BE2C (cell line): ENCODE measurements at regions not wholly inside any gene's neighbourhood (a gene's known extent, or its start where the extent isn't known, plus 50 kb on each side); places are given as distances from the start of the nearest gene placed in this dataset.
"Not testable (repeated sequence)": the region's sequence is repeated elsewhere in the genome, so short reads cannot be mapped to it uniquely, and the experiment has no call there.

Experiments used
- DNase-seq: peaks from one replicate; pipeline ENCODE4 v3.0.0-alpha.2; 2020
- H3K27me3 ChIP-seq: fragments of 250-450 bp; sonication (Bioruptor Pico); 2 replicates; pipeline ENCODE4 v1.5.1; 2020; ENCODE audit warnings: mild to moderate bottlenecking
- H3K36me3 ChIP-seq: fragments of 250-450 bp; sonication (Bioruptor Pico); 2 replicates; pipeline ENCODE4 v1.5.1; 2020; ENCODE audit warnings: mild to moderate bottlenecking
- H3K4me1 ChIP-seq: fragments of 250-450 bp; sonication (Bioruptor Pico); 2 replicates; pipeline ENCODE4 v1.5.1; 2020
- H3K4me3 ChIP-seq: 2 replicates; pipeline ENCODE4 v1.5.1; 2011; ENCODE audit warnings: low read depth, low read length
- H3K9me3 ChIP-seq: fragments of 250-450 bp; sonication (Bioruptor Pico); 2 replicates; pipeline ENCODE4 v1.5.1; 2020
- TF ChIP-seq, protein P1 (sequence below): IDR thresholded peaks from 2 replicates; pipeline ENCODE4 v1.5.1; 2012; ENCODE audit warnings: mild to moderate bottlenecking, low read depth, low read length

DNA sequence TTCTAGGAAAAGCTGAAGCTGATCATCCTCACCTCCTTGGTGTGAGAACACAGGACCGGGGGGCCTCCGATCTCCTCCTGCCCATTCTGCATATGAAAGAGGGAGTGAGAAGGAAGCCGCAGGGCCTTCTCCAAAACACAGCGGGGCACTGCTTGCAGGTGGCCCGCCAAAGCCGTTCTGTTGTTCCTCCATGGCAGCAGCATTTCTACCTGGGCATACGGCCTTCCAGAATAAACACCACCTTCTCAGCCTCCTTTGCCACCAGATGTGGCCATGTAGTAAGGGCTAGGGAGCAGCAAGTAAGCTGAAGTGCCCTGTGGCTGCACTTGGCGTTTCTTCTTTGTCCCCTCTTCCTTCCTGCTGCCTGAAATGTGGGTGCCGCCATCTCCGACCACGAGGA is 214.9 kb downstream of the TOMM20 start:
- Histone ChIP-seq H3K27me3 (no peaks in the 10 kb centered on the region), H3K9me3 (no peaks in the 10 kb centered on the region), H3K4me1 (peaks cover under 1% of the 10 kb centered on the region), H3K36me3 (no peaks in the 10 kb centered on the region), H3K4me3 (no peak overlapping the region)
- TF ChIP-seq, protein P1, sequence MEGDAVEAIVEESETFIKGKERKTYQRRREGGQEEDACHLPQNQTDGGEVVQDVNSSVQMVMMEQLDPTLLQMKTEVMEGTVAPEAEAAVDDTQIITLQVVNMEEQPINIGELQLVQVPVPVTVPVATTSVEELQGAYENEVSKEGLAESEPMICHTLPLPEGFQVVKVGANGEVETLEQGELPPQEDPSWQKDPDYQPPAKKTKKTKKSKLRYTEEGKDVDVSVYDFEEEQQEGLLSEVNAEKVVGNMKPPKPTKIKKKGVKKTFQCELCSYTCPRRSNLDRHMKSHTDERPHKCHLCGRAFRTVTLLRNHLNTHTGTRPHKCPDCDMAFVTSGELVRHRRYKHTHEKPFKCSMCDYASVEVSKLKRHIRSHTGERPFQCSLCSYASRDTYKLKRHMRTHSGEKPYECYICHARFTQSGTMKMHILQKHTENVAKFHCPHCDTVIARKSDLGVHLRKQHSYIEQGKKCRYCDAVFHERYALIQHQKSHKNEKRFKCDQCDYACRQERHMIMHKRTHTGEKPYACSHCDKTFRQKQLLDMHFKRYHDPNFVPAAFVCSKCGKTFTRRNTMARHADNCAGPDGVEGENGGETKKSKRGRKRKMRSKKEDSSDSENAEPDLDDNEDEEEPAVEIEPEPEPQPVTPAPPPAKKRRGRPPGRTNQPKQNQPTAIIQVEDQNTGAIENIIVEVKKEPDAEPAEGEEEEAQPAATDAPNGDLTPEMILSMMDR = no peak
- no peak for DNase-seq

DNA sequence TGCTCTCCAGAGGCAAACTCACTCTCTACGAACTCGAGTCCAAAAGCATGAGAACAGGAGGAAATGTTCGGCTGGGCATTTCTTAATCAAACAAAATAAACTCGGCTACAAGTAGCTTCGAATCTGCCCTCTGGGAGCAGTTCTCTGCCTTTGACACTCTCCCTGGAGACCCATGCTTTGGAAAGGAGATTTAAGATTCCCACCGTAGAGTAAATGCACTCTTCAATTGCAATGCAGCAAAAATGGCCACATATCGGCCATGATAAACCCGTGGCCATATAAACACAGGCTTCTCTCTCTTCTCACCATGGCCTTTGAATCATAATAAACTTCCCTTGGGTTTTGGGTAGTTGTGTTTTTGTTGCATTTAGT is 215.4 kb downstream of the TOMM20 start:
- no peaks in the 10 kb centered on the region for H3K27me3 ChIP-seq
- TF ChIP-seq, protein P1 = no peak
- no peaks in the 10 kb centered on the region for H3K9me3 ChIP-seq
- DNase-seq = no peak
- H3K4me1 ChIP-seq = peaks cover 6% of the 10 kb centered on the region
- no peaks in the 10 kb centered on the region for H3K36me3 ChIP-seq
- H3K4me3 ChIP-seq = no peak overlapping the region

DNA sequence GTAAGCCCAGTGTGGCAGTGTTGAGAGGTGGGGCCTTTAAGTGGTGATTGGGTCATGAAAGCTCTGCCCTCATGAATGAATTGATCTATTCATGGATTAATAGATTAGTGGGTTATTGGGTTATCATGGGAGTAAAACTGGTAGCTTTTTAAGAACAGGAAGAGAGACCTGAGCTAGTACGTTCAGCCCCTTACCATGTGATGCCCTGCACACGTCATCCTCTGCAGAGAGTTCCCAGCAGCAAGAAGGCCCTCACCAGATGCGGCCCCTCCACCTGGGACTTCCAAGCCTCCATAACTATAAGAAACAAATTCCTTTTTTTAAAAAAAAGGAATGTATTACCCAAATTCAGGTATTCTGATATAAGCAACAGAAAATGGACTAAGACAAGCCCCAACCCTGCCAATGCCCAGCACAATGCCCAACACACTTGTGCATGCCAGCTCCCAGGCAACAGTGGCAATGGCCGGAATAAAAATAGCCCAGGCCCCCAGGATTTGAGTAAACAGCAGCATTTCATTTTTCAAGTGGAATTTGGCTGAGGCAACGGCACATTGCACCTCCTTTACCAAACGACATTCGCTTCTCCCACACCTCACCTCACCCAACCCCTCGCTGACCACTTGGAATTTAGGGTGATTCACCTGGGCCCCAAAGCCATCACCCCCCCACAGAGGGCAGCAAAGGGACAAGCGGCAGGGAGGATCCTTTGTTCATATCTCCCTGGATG is 215.9 kb downstream of the TOMM20 start:
- TF ChIP-seq, protein P1 = no peak
- no peaks in the 10 kb centered on the region for H3K9me3 ChIP-seq
- H3K4me1 ChIP-seq = peaks cover 6% of the 10 kb centered on the region
- no peak overlapping the region for H3K4me3 ChIP-seq
- H3K36me3 ChIP-seq = no peaks in the 10 kb centered on the region
- no peaks in the 10 kb centered on the region for H3K27me3 ChIP-seq
- DNase-seq = no peak

DNA sequence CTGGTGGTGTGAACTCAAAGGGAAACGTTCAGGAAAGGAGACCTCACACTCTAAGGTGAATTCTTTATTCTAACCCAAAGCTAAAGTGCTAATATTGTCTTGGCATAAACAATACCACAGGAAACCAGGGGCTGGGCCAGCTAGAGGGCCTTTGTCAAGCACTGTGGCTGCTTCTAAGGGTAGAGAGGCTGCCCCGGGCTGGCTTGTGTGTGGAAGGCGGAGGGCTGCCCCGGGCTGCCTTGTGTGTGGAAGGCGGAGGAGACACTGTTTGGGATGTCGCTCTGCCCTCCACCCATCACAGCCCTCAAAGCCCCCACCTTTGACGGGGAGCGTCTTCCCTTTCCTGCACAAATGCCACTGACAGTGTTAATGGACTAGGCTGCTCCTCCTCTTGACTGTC is 216.8 kb downstream of the TOMM20 start:
- no peaks in the 10 kb centered on the region for H3K36me3 ChIP-seq
- no peak overlapping the region for H3K4me3 ChIP-seq
- DNase-seq = no peak
- TF ChIP-seq, protein P1 = no peak
- peaks cover 6% of the 10 kb centered on the region for H3K4me1 ChIP-seq
- H3K9me3 ChIP-seq = no peaks in the 10 kb centered on the region
- no peaks in the 10 kb centered on the region for H3K27me3 ChIP-seq

DNA sequence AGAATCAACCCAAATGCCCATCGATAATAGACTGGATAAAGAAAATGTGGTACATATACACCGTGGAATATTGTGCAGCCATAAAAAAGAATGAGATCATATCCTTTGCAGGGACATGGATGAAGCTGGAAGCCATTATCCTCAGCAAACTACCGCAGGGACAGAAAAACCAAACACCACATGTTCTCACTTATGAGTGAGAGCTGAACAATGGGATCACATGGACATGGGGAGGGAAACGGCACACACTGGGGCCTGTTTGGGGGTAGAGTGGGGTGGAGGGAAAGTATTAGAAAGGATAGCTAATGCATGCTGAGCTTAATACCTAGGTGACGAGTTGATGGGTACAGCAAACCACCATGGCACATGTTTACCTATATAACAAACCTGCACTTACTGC is 217.5 kb downstream of the TOMM20 start:
- H3K36me3 ChIP-seq, H3K4me1 ChIP-seq, H3K27me3 ChIP-seq, DNase-seq, H3K9me3 ChIP-seq, H3K4me3 ChIP-seq: not testable (repeated sequence)

DNA sequence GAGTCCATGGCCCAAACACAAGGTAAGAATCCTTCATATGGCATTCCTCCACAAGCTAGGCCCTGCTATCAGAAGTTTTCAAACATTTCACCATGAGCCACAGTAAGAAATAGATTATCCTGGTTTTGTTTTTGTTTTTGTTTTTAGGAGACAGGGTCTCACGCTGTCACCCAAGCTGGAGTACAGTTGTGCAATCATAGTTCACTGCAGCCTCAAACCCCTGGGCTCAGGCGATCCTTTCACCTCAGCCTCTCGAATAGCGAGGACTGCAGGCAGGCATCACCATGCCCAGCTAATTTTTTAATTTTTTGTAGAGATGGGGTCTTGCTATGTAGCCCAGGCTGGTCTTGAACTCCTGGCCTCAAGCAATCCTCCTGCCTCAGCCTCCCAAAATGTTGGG is 218.8 kb downstream of the TOMM20 start:
- H3K36me3 ChIP-seq = no peaks in the 10 kb centered on the region
- TF ChIP-seq, protein P1 = no peak
- DNase-seq = no peak
- no peaks in the 10 kb centered on the region for H3K27me3 ChIP-seq
- no peak overlapping the region for H3K4me3 ChIP-seq
- no peaks in the 10 kb centered on the region for H3K9me3 ChIP-seq
- peaks cover 6% of the 10 kb centered on the region for H3K4me1 ChIP-seq
